ENCODE measurements at regions not wholly inside any gene's neighbourhood (a gene's known extent, or its start where the extent isn't known, plus 50 kb on each side); places are given as distances from the start of the nearest gene placed in this dataset.

DNA sequence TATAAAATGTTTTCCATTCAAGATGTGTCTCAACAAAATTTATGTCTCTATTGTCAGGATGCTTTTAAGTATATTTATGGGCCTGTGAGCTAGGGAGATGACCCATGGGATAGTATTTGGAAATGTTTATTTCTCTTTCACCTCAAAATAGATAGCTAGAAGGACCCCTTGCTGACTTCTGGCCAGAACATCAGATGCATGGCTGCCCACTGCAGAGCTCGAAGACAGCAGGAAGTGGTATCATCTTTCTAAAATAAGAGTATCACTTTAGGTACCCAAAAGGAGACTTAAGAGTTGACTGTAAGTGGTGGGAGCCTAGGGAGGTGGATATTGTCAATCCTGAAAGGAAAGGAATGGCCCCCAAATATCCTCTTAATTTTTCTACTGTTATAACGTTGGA is 264.4 kb downstream of the NEBL start:
- Histone ChIP-seq H3K4me3 (ENCODE audit: extremely low read depth, insufficient read depth, low read length, poor library complexity, severe bottlenecking) (no peak overlapping the region), H3K4me1 (ENCODE audit: control insufficient read depth, insufficient read depth, low read length, poor library complexity, severe bottlenecking) (no peaks in the 10 kb centered on the region), H3K9me3 (ENCODE audit: control insufficient read depth, low read length) (no peaks in the 10 kb centered on the region), H3K36me3 (ENCODE audit: control insufficient read depth, insufficient read depth, low read length) (no peaks in the 10 kb centered on the region), H3K27ac (ENCODE audit: low read depth, low read length, severe bottlenecking) (no peak overlapping the region)
- WGBS, 2 experiments (ENCODE audit: insufficient coverage in 2 of 2): 100% methylated on average over 1 of the region's 2 CpGs

DNA sequence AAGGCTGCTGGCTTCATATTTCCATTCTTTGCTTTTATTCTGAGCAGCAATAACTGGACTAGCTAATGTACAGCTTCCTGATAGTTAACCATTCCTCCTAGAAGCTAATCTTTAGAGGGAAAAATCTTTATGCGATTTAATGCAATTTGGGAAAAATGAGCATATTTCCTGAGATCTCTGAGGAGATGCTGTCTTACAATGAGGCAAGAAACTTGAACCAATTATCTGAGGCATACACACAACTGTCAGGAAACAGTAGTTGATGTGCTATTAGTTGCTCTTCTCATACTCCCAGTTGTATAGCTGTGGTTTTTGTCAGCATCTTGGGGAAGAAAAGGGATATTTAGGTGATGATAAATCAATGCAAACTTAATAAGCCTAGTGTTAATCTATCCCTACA is 265.9 kb downstream of the NEBL start:
- H3K9me3 ChIP-seq (ENCODE audit: control insufficient read depth, low read length): no peaks in the 10 kb centered on the region
- WGBS, 2 experiments (ENCODE audit: insufficient coverage in 2 of 2): 100% methylated on average over 1 of the region's 1 CpG; no CpG with 5 or more reads in 1 of the 2 experiments

DNA sequence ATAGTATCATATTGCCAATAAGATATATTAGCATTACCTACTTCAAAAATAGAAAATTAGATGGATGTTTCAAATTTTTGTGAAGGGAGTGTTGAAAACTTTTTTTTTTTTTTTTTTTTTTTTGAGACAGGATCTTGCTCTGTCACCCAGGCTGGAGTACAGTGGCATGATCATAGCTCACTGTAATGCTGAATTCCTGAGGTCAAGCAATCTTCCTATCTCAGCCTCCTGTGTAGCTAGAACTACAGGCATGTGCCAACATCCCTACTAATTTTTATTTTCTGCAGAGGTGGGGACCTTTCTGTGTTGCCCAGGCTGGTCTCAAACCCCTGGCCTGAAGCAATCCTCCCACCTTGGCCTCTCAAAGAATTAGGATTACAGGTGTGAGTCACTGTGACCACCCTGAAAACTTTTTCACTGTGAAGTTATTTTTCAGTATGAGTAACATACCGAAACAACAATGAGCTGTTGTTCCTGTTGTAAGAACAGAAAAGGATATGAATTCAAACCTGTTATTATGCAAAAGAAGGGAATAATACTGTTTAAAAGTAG is 266.9 kb downstream of the NEBL start:
- no peak overlapping the region for H3K4me3 ChIP-seq (ENCODE audit: extremely low read depth, insufficient read depth, low read length, poor library complexity, severe bottlenecking)
- no peak overlapping the region for H3K27ac ChIP-seq (ENCODE audit: low read depth, low read length, severe bottlenecking)
- H3K4me1 ChIP-seq (ENCODE audit: control insufficient read depth, insufficient read depth, low read length, poor library complexity, severe bottlenecking): no peaks in the 10 kb centered on the region
- H3K36me3 ChIP-seq (ENCODE audit: control insufficient read depth, insufficient read depth, low read length): no peaks in the 10 kb centered on the region
- H3K9me3 ChIP-seq (ENCODE audit: control insufficient read depth, low read length): no peaks in the 10 kb centered on the region
- WGBS, 2 experiments (ENCODE audit: insufficient coverage in 2 of 2): no CpG with 5 or more reads among the region's 1 CpG

More for the DNA sequence above, 265.9 kb downstream of the NEBL start:
- Histone ChIP-seq H3K4me3 (ENCODE audit: extremely low read depth, insufficient read depth, low read length, poor library complexity, severe bottlenecking) (no peak overlapping the region), H3K4me1 (ENCODE audit: control insufficient read depth, insufficient read depth, low read length, poor library complexity, severe bottlenecking) (no peaks in the 10 kb centered on the region), H3K27ac (ENCODE audit: low read depth, low read length, severe bottlenecking) (no peak overlapping the region), H3K36me3 (ENCODE audit: control insufficient read depth, insufficient read depth, low read length) (no peaks in the 10 kb centered on the region)

DNA sequence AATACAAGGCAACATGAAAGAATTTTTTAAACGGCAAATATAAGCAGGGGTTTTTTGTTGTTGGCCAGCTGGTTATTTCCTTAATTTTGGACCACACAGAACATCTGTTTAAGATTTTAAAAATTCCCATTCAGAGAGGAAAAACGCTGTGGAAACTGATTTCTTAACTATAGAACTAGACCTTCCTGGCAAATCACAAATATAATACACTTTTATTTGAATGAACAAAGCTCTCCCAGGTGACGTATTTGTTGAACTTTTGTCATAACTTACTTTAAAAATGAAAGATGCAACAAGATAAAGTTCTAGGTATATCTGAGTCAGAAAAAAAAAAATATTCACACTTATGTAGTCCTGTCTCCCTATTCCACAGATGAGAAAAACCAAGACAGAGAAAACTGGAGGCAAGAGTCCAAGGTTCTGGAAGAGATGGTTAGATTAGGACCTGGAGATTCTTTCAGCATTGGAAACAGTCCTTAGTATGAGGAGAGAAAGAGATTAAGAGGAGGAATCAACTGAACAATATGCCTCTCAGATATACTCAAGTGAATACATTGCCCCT is 269.1 kb downstream of the NEBL start:
- Histone ChIP-seq H3K9me3 (ENCODE audit: control insufficient read depth, low read length) (no peaks in the 10 kb centered on the region), H3K4me3 (ENCODE audit: extremely low read depth, insufficient read depth, low read length, poor library complexity, severe bottlenecking) (no peak overlapping the region), H3K36me3 (ENCODE audit: control insufficient read depth, insufficient read depth, low read length) (no peaks in the 10 kb centered on the region), H3K4me1 (ENCODE audit: control insufficient read depth, insufficient read depth, low read length, poor library complexity, severe bottlenecking) (no peaks in the 10 kb centered on the region), H3K27ac (ENCODE audit: low read depth, low read length, severe bottlenecking) (no peak overlapping the region)
- 80% methylated on average over 1 of the region's 3 CpGs; no CpG with 5 or more reads in 1 of the 2 experiments for WGBS, 2 experiments (ENCODE audit: insufficient coverage in 2 of 2)

DNA sequence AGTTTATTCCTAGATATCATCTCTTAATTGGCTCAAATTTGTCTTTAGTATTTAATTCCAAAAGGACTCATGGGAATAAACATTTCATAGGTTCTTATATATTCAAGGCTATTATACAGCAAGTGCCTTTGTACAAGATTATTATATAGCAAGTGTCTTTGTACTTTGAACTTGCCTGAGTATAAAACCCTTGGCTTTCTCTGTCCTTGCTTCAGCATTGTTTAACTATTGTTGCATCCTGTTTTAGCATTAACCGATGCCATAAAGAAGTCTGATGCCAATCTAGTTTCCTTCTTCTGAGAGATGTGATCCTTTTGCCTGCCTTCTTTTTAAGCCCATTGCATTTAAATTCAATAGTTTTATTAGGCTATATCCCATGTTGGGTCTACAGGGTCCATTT is 270.0 kb downstream of the NEBL start:
- 88% methylated on average over 1 of the region's 1 CpG; no CpG with 5 or more reads in 1 of the 2 experiments for WGBS, 2 experiments (ENCODE audit: insufficient coverage in 2 of 2)
- no peaks in the 10 kb centered on the region for H3K9me3 ChIP-seq (ENCODE audit: control insufficient read depth, low read length)
- no peak overlapping the region for H3K27ac ChIP-seq (ENCODE audit: low read depth, low read length, severe bottlenecking)
- H3K4me3 ChIP-seq (ENCODE audit: extremely low read depth, insufficient read depth, low read length, poor library complexity, severe bottlenecking): no peak overlapping the region
- H3K4me1 ChIP-seq (ENCODE audit: control insufficient read depth, insufficient read depth, low read length, poor library complexity, severe bottlenecking): no peaks in the 10 kb centered on the region
- H3K36me3 ChIP-seq (ENCODE audit: control insufficient read depth, insufficient read depth, low read length): no peaks in the 10 kb centered on the region

DNA sequence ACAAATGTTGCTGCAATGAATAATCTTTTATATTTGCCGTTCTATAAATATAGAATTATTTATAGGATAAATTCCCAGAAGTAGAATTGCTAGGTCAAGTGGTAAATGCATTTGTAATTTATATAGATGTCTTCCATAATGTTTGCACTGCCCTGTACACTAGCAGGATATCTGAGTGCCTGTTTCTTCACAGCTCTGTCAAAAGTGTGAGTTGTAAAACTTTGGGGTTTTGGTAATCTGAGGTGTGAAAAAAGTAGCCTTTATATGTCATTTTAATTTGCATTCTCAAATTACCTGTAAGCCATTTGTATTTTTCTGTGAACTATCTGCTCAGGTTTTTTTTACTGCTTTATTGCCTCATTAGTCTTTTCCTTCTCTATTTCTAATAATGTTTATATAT is 271.2 kb downstream of the NEBL start:
- Histone ChIP-seq H3K9me3 (ENCODE audit: control insufficient read depth, low read length) (no peaks in the 10 kb centered on the region), H3K4me1 (ENCODE audit: control insufficient read depth, insufficient read depth, low read length, poor library complexity, severe bottlenecking) (no peaks in the 10 kb centered on the region), H3K36me3 (ENCODE audit: control insufficient read depth, insufficient read depth, low read length) (no peaks in the 10 kb centered on the region), H3K27ac (ENCODE audit: low read depth, low read length, severe bottlenecking) (no peak overlapping the region), H3K4me3 (ENCODE audit: extremely low read depth, insufficient read depth, low read length, poor library complexity, severe bottlenecking) (no peak overlapping the region)
- no CpG with 5 or more reads among the region's 1 CpG for WGBS, 2 experiments (ENCODE audit: insufficient coverage in 2 of 2)

DNA sequence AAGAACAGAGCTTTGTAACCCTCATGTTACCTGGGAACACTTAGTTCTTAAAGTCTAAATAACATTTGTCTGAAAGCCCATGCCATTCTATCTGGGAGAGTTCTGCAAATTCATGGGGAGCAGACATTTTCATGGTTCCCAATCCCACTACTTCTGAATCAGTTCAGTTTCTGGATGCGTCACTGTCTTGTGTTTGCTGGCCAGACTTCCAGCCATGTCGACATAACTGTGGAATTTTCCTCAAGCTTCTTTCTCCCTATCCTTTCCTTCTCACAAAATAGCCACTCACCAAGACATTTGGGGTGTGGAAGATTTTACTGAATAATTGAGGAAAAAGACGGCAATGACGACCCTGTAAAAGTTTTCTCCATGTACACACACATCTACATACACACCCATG is 272.5 kb downstream of the NEBL start:
- H3K36me3 ChIP-seq (ENCODE audit: control insufficient read depth, insufficient read depth, low read length): no peaks in the 10 kb centered on the region
- no peak overlapping the region for H3K4me3 ChIP-seq (ENCODE audit: extremely low read depth, insufficient read depth, low read length, poor library complexity, severe bottlenecking)
- WGBS, 2 experiments (ENCODE audit: insufficient coverage in 2 of 2): 83% methylated on average over 1 of the region's 4 CpGs
- H3K27ac ChIP-seq (ENCODE audit: low read depth, low read length, severe bottlenecking): no peak overlapping the region
- no peaks in the 10 kb centered on the region for H3K9me3 ChIP-seq (ENCODE audit: control insufficient read depth, low read length)
- no peaks in the 10 kb centered on the region for H3K4me1 ChIP-seq (ENCODE audit: control insufficient read depth, insufficient read depth, low read length, poor library complexity, severe bottlenecking)

DNA sequence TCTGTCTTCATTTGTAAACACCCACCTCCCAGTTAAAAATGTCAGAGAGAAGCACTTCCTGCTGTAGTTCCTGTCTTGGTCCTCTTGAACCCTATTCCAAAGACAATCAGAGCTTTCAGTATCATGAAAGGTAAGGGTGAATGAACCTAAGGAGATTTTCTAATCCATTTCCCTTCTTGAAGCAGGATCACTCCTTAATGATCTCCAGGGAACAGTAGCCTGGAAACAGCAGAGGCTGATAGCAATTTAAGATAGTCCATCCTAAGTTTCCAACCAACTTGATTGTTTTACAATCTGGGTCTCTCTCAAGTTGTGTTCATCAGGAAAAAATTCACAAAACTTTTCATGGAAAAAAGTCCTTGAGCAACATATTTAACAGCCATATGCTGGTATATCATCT is 273.6 kb downstream of the NEBL start:
- no peaks in the 10 kb centered on the region for H3K9me3 ChIP-seq (ENCODE audit: control insufficient read depth, low read length)
- no peak overlapping the region for H3K27ac ChIP-seq (ENCODE audit: low read depth, low read length, severe bottlenecking)
- no peaks in the 10 kb centered on the region for H3K36me3 ChIP-seq (ENCODE audit: control insufficient read depth, insufficient read depth, low read length)
- H3K4me1 ChIP-seq (ENCODE audit: control insufficient read depth, insufficient read depth, low read length, poor library complexity, severe bottlenecking): no peaks in the 10 kb centered on the region
- no peak overlapping the region for H3K4me3 ChIP-seq (ENCODE audit: extremely low read depth, insufficient read depth, low read length, poor library complexity, severe bottlenecking)

DNA sequence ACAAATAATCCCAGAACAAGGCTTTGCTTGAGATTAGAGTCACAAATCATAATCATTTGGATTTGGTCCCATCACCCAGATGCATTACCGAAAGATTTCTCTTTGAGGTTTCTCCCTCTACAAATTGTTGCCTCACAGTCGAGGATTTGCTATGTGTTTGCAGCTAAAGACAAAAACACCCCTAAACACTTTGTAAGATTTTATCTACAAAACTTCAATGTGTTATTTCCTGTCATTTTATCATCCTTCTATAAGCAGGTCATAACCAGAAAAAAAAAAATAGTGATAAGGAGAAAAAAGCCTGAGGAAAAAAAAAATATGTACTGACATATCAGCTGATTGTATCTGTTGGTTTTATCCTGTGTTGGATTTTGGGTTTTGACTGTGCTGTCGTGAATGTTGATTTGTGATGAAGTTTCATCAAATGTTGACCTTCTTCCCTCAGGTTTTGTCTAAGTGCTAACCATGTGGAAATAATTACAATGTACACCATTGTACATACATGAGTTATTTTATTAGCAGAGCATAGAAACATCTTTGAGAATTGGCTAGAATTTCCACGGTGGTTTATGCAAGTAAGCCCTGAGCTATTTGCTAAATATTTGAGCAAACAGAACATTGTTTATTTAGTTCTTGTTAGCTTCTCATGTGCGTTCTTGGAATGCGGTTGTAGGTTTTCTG is 274.4 kb downstream of the NEBL start:
- H3K9me3 ChIP-seq (ENCODE audit: control insufficient read depth, low read length): no peaks in the 10 kb centered on the region
- no peak overlapping the region for H3K4me3 ChIP-seq (ENCODE audit: extremely low read depth, insufficient read depth, low read length, poor library complexity, severe bottlenecking)
- no peaks in the 10 kb centered on the region for H3K4me1 ChIP-seq (ENCODE audit: control insufficient read depth, insufficient read depth, low read length, poor library complexity, severe bottlenecking)
- no peaks in the 10 kb centered on the region for H3K36me3 ChIP-seq (ENCODE audit: control insufficient read depth, insufficient read depth, low read length)
- 100% methylated on average over 2 to 5 of the region's 6 CpGs for WGBS, 2 experiments (ENCODE audit: insufficient coverage in 2 of 2)
- no peak overlapping the region for H3K27ac ChIP-seq (ENCODE audit: low read depth, low read length, severe bottlenecking)

DNA sequence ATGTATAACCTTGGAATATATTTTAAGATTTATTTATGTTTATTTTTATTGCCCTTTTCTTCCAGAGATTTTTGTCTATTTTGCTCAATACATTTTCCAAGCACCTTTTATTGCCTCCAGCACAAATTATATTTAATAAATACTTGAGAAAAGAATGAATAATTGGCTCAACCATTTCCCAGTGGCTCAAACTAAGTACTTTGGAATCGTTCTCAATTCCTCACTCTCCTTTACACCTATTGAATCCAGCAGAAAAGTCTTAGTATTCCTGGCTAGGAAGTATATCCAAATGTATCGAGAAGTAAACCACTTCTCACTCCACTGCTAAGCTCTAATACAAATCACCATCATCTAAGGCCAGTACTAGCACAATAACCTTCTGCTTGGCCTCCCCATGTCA is 276.1 kb downstream of the NEBL start:
- H3K4me3 ChIP-seq (ENCODE audit: extremely low read depth, insufficient read depth, low read length, poor library complexity, severe bottlenecking): no peak overlapping the region
- H3K36me3 ChIP-seq (ENCODE audit: control insufficient read depth, insufficient read depth, low read length): no peaks in the 10 kb centered on the region
- WGBS, 2 experiments (ENCODE audit: insufficient coverage in 2 of 2): 90 to 92% methylated on average over 2 of the region's 2 CpGs
- no peaks in the 10 kb centered on the region for H3K9me3 ChIP-seq (ENCODE audit: control insufficient read depth, low read length)
- no peaks in the 10 kb centered on the region for H3K4me1 ChIP-seq (ENCODE audit: control insufficient read depth, insufficient read depth, low read length, poor library complexity, severe bottlenecking)
- H3K27ac ChIP-seq (ENCODE audit: low read depth, low read length, severe bottlenecking): no peak overlapping the region

DNA sequence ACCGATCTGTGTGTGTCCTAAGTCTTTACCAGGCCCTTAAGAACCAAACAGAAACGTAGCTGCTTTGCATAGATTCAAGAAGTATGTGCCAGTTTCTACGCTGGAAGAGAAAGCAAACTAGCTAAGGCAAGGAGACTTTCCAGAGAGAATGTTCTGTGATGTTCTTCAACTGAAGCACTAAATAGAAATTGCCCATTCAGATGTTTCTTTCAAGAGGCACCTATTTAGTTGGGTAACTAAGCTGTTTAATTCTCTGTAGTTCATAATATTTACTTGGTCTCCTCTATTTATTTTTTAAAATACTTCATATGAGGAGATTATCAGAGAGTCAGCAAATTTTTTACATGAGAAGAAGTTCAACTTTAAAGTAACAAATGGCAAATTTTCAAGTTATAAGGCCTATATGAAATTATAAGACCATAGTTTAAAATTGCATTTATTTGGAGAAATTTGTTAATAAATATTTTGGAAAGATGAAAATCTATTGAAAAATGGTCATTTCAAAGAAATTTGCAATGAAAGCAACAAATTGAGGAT is 279.0 kb downstream of the NEBL start:
- Histone ChIP-seq H3K4me1 (ENCODE audit: control insufficient read depth, insufficient read depth, low read length, poor library complexity, severe bottlenecking) (no peaks in the 10 kb centered on the region), H3K4me3 (ENCODE audit: extremely low read depth, insufficient read depth, low read length, poor library complexity, severe bottlenecking) (no peak overlapping the region), H3K9me3 (ENCODE audit: control insufficient read depth, low read length) (no peaks in the 10 kb centered on the region), H3K36me3 (ENCODE audit: control insufficient read depth, insufficient read depth, low read length) (no peaks in the 10 kb centered on the region), H3K27ac (ENCODE audit: low read depth, low read length, severe bottlenecking) (no peak overlapping the region)
- 86 to 100% methylated on average over 1 to 3 of the region's 3 CpGs for WGBS, 2 experiments (ENCODE audit: insufficient coverage in 2 of 2)
